Cardiac fibroblast (primary cell): ENCODE measurements at regions not wholly inside any gene's neighbourhood (a gene's known extent, or its start where the extent isn't known, plus 50 kb on each side); places are given as distances from the start of the nearest gene placed in this dataset.
A peak's percentile ranks its signal among the peaks of the same experiment; 100 is the strongest.
"Not testable (repeated sequence)": the region's sequence is repeated elsewhere in the genome, so short reads cannot be mapped to it uniquely, and the experiment has no call there.

Experiments used
- DNase-seq, 2 donors: peaks; one replicate each; pipeline versions ENCODE4 v3.0.0 to v3.0.0-alpha.2; 2010; ENCODE audit warnings: low read depth in 2 of 2
- H3K4me3 ChIP-seq, 2 donors: replicated peaks in 1 of 2; 1 replicate in 1 of 2; 2 replicates in 1 of 2; pipeline ENCODE4 v1.5.1; 2011; ENCODE audit warnings: low read depth in 2 of 2, low read length in 2 of 2, mild to moderate bottlenecking in 2 of 2, moderate library complexity in 1 of 2
- TF ChIP-seq, protein P1 (sequence below): IDR thresholded peaks from one replicate; pipeline ENCODE4 v1.5.1; 2011; ENCODE audit warnings: low read depth, mild to moderate bottlenecking, low read length, inconsistent platforms

DNA sequence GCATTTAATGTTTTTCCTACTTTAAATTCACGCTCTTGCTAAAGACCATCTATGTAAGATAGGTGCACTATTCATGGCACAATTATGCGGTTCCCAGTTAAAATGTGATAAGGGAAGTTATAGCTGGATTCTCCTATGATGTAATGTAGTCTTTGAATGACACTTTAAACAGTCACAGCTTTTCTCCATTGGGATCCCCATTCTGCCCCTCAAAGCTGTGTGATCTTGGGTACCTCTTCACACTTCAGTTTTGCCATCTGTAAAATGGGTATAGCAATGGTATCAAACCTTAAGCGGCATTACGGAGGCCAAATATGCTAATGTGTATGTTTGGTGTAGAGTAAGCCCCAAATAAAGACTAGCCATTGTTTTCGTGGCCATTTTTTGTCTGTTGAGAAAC lies 64.7 kb upstream of the ZNF217 start:
- DNase-seq: no peak
- no peak overlapping the region for H3K4me3 ChIP-seq
- TF ChIP-seq, protein P1, sequence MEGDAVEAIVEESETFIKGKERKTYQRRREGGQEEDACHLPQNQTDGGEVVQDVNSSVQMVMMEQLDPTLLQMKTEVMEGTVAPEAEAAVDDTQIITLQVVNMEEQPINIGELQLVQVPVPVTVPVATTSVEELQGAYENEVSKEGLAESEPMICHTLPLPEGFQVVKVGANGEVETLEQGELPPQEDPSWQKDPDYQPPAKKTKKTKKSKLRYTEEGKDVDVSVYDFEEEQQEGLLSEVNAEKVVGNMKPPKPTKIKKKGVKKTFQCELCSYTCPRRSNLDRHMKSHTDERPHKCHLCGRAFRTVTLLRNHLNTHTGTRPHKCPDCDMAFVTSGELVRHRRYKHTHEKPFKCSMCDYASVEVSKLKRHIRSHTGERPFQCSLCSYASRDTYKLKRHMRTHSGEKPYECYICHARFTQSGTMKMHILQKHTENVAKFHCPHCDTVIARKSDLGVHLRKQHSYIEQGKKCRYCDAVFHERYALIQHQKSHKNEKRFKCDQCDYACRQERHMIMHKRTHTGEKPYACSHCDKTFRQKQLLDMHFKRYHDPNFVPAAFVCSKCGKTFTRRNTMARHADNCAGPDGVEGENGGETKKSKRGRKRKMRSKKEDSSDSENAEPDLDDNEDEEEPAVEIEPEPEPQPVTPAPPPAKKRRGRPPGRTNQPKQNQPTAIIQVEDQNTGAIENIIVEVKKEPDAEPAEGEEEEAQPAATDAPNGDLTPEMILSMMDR: no peak

DNA sequence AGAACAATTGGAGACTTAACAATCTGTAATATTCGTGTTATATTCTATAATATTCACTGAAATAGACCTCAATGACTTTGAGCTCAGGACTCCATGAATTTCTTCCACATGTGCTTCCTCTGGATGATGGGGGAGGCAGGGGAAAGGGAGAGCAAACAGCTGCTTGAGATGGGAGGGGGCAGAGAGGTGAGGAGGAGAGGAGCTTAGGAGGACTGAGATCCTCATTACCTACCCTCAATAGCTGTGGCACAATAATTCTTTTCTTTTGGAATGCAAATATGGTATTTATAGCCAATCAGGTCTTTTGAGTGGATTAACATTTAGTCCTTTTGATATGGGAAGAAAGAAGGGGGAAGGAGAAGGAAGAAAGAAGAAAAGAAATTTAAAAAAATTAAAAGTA lies 64.1 kb upstream of the ZNF217 start:
- TF ChIP-seq, protein P1: no peak
- DNase-seq: no peak
- no peak overlapping the region for H3K4me3 ChIP-seq

DNA sequence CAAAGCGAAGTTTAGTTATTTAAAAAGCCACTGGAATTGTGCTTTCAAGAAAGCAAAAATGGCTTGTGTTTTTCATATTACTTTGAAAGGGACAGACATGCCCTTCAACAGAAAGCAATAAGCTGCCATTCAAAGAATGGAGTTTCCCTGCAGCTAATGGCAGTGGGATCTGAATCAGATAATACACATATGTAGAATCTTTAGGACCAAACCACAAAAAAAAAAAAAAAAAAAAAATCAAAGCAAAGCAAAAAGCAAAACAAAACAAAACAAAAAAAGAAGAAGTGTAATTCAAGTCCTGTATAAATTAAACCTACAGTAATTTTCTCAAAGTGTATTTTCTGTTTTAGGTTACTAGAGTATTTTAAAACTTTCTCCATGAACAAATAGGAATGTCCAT lies 63.6 kb upstream of the ZNF217 start:
- no peak for DNase-seq
- no peak overlapping the region for H3K4me3 ChIP-seq
- TF ChIP-seq, protein P1: no peak

DNA sequence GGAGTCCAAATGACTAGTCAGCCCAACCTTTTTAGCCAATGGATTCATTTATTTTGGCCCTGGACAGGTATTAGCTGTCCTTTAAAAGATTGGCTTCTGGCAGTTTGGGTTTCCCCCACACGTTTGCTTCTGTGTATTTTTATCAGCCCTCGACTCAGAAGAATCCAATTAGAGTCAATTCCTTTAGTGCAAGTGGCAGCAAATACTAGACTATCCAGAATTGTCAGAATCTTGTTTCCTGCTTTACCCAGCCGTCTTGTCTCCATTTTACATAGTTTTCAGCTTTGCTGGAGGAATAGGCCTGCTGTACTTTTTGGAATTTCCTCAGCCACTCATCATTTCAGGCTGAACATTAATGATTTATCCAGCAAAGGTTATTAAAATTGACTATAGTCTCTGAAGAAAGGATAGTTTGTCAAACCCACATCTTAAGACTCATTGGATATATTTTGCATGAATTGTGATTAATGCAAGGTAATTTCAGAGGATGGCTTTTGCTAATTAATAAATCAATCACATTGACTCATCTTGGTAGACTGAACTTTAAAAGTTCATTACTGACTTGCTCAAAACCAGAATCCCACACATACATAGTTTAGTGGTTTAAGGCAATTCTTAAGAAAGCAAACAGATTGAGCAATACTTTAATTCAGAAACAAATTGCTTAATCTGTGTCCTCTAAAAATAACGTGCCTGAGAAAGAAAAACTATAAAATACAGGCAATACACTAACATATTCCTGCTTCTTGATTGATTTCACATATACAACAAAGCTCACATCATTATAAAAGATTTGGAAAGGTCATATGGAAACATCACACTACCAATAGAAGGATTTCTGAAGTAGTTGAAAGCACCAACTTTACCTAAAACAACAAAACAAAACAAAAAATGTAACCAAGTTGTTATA lies 62.9 kb upstream of the ZNF217 start:
- TF ChIP-seq, protein P1: no peak
- no peak overlapping the region for H3K4me3 ChIP-seq
- peak; percentile 71 to 75 for DNase-seq

DNA sequence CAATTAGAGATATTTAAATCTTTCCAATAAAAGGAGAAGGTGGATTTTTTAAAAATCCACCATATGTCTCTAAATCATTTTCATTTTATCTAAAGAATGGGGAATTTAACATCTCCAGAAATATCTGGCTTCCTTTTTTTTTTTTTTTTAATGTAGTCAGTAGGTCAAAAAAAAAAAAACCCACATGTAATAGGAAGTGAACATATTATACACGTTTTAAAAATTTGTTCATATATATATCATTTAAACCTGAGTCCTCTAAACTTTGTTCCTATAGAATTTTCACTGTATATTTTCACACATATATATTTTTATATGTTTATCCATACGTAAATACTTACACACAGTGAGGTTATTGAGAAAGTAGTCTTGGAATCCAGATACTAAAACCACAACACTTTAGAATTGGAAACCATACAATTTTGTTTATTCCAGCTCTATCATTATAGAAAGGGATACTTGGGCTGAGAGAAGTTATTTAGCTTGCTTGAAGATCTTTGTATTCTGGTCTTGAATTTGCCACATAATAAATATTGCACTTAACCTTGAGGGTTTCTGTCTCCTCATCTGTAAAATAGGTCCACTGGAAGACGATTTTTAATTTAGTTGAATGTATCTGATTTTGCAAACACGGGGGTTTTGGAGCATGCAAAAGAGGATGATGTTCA lies 62.1 kb upstream of the ZNF217 start:
- peak; percentile 35 for DNase-seq
- no peak overlapping the region for H3K4me3 ChIP-seq
- TF ChIP-seq, protein P1: no peak

DNA sequence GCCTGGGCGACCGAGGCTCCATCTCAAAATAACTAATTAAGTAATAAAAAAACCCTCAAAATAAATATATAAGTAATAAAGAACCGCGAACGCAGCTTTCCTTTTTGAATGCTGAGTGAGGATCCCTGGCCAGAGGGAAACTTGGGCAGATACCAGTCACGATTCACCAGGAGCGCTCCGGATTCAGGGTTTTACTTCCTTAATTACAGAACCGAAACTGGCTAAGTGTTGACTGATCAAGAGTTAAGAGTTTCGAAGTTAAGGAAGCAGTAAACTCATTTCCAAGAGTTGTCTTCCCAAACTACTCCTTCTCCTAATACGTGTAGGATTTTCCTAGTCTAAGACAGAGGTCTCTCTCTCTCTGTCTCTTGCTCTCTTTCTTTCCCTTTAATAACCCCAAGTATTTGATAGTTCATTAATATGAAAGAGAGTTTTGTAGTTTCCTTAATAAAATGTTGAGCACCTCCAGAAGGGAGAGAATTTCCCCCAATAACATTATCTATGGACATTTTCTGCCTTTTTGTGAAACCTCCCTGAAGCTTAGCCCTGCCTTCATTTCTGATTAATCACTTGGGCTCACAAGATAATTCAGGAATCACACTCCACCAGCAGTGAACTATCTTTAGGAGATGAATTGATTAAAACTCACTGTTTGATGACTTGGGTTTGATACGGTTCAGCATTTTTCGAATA lies 61.4 kb upstream of the ZNF217 start:
- peak in 1 of 2 donors; percentile 20 for DNase-seq
- no peak overlapping the region for H3K4me3 ChIP-seq
- TF ChIP-seq, protein P1: no peak

DNA sequence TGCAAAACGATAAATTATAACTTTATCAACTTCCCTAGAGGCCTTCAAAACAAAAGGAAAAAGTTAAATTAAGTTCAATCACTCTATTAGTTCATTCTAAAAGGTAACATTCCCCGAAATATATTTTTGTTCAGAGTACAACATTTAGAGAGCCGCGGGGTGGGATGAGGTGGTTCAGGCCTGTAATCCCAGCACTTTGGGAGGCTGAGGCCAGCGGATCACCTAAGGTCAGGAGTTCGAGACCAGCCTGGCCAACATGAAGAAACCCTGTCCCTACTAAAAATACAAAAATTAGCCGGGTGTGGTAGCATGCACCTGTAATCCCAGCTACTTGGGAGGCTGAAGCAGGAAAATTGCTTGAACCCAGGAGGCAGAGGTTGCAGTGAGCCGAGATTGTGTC lies 60.9 kb upstream of the ZNF217 start:
- not testable (repeated sequence) for H3K4me3 ChIP-seq, DNase-seq
